Stimulated activated effector memory CD8-positive, alpha-beta T cell treated with anti-CD3 and anti-CD28 coated beads, Interleukin-12 subunit alpha, Interleukin-12 subunit beta, amount 100 ng/mL, for 72 hours (primary cell): ENCODE measurements at regions not wholly inside any gene's neighbourhood (a gene's known extent, or its start where the extent isn't known, plus 50 kb on each side); places are given as distances from the start of the nearest gene placed in this dataset.
"Not testable (repeated sequence)": the region's sequence is repeated elsewhere in the genome, so short reads cannot be mapped to it uniquely, and the experiment has no call there.

Experiments used
- ATAC-seq: fragments of 150-1000 bp; cut with Tn5 transposase; 2 replicates; pipeline ENCODE4 v1.10.0; 2021
- DNase-seq, 2 donors: peaks; one replicate each; pipeline ENCODE4 v3.0.0; 2021 to 2022; ENCODE audit warnings: low spot score in 2 of 2
- H3K27ac Mint-ChIP-seq: one replicate; pipeline ENCODE4 v1.8.0; 2022; ENCODE audit warnings: mild to moderate bottlenecking, mixed read lengths
- H3K36me3 Mint-ChIP-seq: one replicate; pipeline ENCODE4 v1.8.0; 2022; ENCODE audit warnings: mild to moderate bottlenecking, mixed read lengths
- H3K4me1 Mint-ChIP-seq: one replicate; pipeline ENCODE4 v1.8.0; 2022; ENCODE audit warnings: mixed read lengths
- H3K4me3 Mint-ChIP-seq: one replicate; pipeline ENCODE4 v1.8.0; 2022; ENCODE audit warnings: mild to moderate bottlenecking, mixed read lengths
- H3K9me3 Mint-ChIP-seq: one replicate; pipeline ENCODE4 v1.8.0; 2022; ENCODE audit warnings: mixed read lengths

DNA sequence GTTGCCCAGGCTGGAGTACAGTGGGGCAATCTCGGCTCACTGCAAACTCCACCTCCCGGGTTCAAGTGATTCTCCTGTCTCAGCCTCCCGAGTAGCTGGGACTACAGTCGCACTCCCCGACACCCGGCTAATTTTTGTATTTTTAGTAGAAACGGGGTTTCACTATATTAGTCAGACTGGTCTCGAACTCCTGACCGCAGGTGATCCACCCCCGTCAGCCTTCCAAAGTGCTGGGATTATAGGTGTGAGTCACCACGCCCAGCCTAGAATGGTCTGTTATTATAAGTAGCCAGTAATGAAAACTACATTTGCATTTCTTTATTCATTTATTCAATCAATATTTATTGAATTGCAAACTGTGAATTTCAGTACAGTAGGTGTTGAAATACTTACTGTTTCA lies 72.6 kb upstream of the ABCA1 start:
- H3K4me3 Mint-ChIP-seq, H3K27ac Mint-ChIP-seq, H3K36me3 Mint-ChIP-seq, ATAC-seq, H3K4me1 Mint-ChIP-seq, H3K9me3 Mint-ChIP-seq, DNase-seq: not testable (repeated sequence)

DNA sequence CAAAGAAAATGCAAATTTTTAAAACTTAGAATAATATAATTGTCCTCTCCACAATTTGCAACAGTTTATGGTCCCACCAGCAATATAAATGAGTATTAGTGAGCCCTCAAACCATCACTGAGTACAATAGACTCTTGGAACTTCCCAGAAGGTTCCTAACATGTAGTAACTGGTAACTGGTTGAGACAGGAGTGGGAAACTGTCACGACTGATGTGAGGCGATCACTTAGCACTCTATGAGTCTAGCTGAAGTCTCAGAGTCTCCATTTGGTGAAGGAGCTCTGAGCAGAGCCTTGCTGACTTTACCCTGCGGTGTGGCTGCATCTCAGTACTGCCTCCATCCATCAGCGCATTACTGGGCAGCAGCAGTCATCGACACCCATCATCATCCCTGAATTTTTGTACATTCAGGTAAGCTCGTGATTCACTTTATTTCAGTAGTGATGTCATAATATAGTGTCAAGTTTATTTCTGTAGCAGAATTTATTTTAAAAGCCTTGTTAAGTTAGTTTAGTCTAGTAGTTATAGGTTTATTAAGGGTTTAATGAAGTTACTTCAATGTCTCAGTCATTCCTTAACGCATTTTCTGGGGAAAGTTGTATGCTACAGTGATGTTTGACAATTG lies 76.6 kb upstream of the ABCA1 start:
- H3K9me3 Mint-ChIP-seq: no peaks in the 10 kb centered on the region

DNA sequence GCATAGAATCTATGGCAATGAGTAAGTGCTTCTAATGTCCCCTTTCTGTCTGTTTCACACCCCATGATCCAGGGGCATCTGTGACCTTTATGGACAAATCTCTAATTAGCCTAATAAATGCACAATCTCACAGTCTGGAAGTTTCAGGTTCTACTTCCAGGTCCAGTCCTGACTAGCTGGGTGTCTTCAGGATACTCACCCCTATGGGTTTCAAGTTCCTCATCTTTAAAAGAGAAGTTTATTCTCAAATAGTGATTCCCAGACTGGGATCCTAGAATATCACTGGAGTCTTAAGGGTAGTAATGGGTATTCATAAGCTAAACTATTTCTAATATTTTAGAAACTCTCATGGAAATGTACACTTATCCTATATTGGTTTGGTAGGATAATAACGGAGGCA lies 77.2 kb upstream of the ABCA1 start:
- no peak overlapping the region for H3K27ac Mint-ChIP-seq
- peaks cover 17% of the 10 kb centered on the region for H3K4me1 Mint-ChIP-seq
- H3K9me3 Mint-ChIP-seq: no peaks in the 10 kb centered on the region
- no peak overlapping the region for H3K4me3 Mint-ChIP-seq
- no peaks in the 10 kb centered on the region for H3K36me3 Mint-ChIP-seq
- ATAC-seq (no peak), DNase-seq (no peak)

More for the DNA sequence above, 76.6 kb upstream of the ABCA1 start:
- Mint-ChIP-seq H3K27ac (no peak overlapping the region), H3K4me1 (peaks cover 17% of the 10 kb centered on the region), H3K36me3 (no peaks in the 10 kb centered on the region), H3K4me3 (no peak overlapping the region)
- DNase-seq (no peak), ATAC-seq (no peak)

DNA sequence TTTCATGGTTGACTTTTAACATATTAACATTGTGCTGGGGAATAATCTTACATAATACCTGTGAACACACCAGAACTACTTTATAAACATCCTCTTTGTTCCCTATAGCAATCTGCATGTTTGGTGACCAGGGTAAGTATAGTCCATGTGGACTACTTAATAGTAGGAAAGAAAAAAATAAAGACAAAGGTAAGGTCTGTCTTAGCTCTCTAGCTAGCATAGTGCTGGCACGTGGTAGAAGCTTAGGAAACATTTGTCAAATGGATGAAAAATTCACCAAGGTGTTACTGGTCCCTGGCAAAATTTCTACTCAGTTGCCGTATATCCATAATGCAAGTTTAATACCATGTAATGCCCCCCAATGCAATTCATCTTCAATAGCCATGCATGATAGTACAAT lies 78.6 kb upstream of the ABCA1 start:
- H3K9me3 Mint-ChIP-seq: no peaks in the 10 kb centered on the region
- no peaks in the 10 kb centered on the region for H3K36me3 Mint-ChIP-seq
- H3K4me1 Mint-ChIP-seq: peaks cover 17% of the 10 kb centered on the region
- H3K27ac Mint-ChIP-seq: no peak overlapping the region
- no peak overlapping the region for H3K4me3 Mint-ChIP-seq
- ATAC-seq: no peak
- DNase-seq: no peak

DNA sequence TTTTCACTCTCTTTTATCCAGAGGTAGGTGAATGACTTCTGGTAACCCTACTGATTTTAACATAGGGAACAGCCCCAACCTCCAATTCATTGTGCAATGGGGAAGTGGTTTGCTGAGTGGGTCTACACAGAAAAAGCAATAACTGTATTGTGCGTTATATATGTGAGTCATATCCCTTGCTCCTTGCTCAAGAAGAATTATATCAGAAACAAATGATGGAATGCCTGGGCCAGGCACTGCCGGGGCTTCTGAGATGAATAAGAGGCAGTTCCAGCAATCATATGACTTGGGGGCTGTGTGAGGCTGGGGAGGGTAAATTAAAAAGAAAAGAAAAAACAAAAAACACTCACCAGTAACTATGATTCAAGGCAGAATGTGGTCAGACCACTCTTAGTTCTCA lies 79.2 kb upstream of the ABCA1 start:
- Mint-ChIP-seq H3K4me1 (peaks cover 17% of the 10 kb centered on the region), H3K36me3 (no peaks in the 10 kb centered on the region), H3K27ac (no peak overlapping the region), H3K9me3 (no peaks in the 10 kb centered on the region), H3K4me3 (no peak overlapping the region)
- DNase-seq: no peak
- peak; percentile 87 for ATAC-seq

DNA sequence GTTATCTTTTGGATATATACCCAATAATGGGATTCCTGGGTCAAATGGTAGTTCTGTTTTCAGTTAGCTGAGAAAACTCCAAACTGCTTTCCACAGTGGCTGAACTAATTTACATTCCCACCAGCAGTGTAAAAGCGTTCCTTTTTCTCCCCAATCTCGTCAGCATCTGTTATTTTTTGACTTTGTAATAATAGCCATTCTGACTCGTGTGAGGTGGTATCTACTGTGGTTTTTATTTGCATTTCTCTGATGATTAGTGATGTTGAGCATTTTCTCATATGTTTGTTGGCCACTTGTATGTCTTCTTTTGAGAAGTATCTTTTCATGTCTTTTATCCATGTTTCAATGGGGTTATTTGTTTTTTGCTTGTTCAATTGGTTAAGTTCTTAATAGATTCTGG lies 82.1 kb upstream of the ABCA1 start:
- H3K36me3 Mint-ChIP-seq, DNase-seq, ATAC-seq, H3K4me3 Mint-ChIP-seq, H3K27ac Mint-ChIP-seq, H3K9me3 Mint-ChIP-seq: not testable (repeated sequence)
- peaks cover 12% of the 10 kb centered on the region for H3K4me1 Mint-ChIP-seq

DNA sequence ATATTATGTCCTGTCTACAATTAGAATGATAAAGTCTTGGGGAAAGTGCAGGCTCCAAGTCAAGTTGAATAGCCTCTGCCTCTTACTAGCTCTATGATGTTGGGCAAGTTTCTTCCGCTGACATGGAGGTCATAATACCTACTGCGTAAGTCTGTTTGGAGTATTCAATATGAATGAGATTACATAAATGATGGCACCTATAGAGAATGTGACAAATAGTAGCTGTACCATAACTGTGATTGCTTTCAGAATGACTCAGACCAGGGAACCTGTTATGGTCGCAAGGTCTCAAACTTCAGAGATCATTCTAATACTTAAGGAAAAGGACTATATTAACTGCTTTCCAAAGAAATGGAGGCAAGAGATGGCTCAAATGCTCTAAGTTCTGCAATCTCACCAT lies 94.0 kb upstream of the ABCA1 start:
- H3K27ac Mint-ChIP-seq: no peak overlapping the region
- ATAC-seq: peak; percentile 57
- no peaks in the 10 kb centered on the region for H3K9me3 Mint-ChIP-seq
- no peak for DNase-seq
- H3K36me3 Mint-ChIP-seq: no peaks in the 10 kb centered on the region
- no peak overlapping the region for H3K4me3 Mint-ChIP-seq
- no peaks in the 10 kb centered on the region for H3K4me1 Mint-ChIP-seq

DNA sequence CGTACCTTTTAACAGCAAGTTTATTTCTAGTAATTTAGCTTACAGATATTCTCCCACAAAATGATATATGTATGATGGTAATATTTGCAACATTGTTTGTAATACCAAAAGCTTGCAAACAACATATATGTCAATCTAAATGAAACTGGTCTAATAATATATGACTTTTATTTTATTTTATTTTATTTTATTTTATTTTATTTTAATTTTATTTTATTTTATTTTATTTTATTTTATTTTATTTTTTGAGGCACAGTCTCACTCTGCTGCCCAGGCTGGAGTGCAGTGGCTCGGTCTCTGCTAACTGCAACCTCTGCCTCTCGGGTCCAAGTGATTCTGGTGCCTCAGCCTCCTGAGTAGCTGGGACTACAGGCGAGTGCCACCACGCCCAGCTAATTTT lies 94.6 kb upstream of the ABCA1 start:
- not testable (repeated sequence) for H3K4me1 Mint-ChIP-seq, H3K9me3 Mint-ChIP-seq, H3K27ac Mint-ChIP-seq, H3K4me3 Mint-ChIP-seq, DNase-seq, ATAC-seq, H3K36me3 Mint-ChIP-seq

DNA sequence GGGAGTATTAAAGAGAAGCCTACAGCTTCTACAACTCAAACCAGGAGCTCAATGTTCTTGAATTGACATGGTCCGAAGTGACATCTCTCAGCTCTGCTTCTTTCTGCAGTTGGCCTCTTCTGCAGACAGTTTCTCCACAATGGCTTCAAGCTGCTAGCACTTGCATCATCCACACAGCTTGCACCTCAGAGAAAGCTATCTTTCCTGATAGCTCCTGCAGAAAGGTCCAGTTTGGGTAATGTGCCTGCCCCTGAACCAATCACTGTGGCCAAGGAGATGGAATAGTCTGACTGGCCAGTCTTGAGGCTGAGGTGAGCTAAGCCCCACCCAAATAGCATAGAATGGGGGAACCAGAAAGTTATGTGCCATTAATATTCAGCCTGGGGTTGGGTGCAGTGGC lies 95.8 kb upstream of the ABCA1 start:
- ATAC-seq: no peak
- Mint-ChIP-seq H3K4me1 (no peaks in the 10 kb centered on the region), H3K4me3 (no peak overlapping the region), H3K9me3 (no peaks in the 10 kb centered on the region), H3K27ac (no peak overlapping the region), H3K36me3 (no peaks in the 10 kb centered on the region)
- DNase-seq: no peak

DNA sequence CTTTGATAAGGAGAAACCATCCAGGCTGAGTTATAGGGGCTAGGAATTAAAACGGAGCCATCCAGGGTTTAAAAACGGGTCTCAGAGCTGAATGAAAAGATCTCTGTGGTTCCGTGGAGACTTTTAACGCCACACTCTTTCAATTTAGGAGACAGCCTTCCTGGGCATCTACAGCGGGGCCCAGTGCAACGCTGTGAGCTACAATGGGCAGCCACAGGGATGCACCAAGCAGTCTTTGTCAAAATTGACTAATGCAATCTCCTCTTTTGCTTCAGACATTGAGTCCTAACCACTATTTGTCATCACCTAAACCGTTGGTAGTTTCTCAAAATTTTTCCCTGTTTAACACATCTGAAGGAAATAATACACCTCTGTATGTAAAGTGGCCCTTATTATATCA lies 96.6 kb upstream of the ABCA1 start:
- DNase-seq: no peak
- Mint-ChIP-seq H3K27ac (no peak overlapping the region), H3K4me3 (no peak overlapping the region), H3K36me3 (no peaks in the 10 kb centered on the region), H3K9me3 (no peaks in the 10 kb centered on the region), H3K4me1 (no peaks in the 10 kb centered on the region)
- no peak for ATAC-seq

DNA sequence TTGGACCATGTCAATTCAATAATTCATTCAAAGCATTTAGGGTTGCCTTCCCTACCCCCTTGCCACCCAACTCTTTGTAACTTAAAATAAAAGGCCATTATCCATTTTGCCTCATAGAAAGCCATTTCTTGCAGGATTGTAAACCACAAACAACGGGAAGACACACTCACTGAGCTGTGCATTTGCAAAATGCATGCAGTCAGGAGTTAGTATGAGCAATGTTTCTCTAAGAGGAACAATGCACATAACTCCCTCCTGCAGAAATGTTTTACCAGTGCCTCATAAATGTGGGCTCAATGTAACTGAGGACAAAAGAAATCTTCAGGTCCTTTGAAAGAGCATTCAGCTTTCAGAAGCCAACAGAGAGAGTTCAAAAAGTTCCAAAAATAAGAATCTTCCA lies 98.5 kb upstream of the ABCA1 start:
- no peak overlapping the region for H3K4me3 Mint-ChIP-seq
- H3K9me3 Mint-ChIP-seq: no peaks in the 10 kb centered on the region
- no peak overlapping the region for H3K27ac Mint-ChIP-seq
- no peaks in the 10 kb centered on the region for H3K36me3 Mint-ChIP-seq
- DNase-seq (no peak), ATAC-seq (no peak)
- no peaks in the 10 kb centered on the region for H3K4me1 Mint-ChIP-seq

DNA sequence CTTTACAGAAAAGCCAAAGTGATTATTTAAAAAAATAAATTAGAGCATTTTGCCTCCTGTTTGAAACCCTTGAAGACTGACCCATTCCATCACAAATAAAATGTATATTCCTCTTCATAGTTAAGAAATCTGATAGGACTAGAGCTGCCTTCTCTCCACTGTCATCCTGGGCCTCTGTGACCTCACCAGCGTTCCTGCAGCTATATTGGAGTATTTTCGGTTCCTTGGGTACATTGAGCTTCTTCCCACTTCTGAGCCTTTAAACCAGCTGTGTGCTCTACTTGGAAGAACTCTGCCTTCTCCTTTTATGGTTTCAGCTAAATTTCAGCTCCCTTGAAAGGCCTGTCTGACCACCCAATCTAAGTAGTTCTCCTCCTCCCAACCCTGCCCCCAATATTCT lies 99.1 kb upstream of the ABCA1 start:
- DNase-seq (no peak), ATAC-seq (no peak)
- no peaks in the 10 kb centered on the region for H3K36me3 Mint-ChIP-seq
- no peaks in the 10 kb centered on the region for H3K4me1 Mint-ChIP-seq
- no peak overlapping the region for H3K4me3 Mint-ChIP-seq
- H3K27ac Mint-ChIP-seq: no peak overlapping the region
- no peaks in the 10 kb centered on the region for H3K9me3 Mint-ChIP-seq

DNA sequence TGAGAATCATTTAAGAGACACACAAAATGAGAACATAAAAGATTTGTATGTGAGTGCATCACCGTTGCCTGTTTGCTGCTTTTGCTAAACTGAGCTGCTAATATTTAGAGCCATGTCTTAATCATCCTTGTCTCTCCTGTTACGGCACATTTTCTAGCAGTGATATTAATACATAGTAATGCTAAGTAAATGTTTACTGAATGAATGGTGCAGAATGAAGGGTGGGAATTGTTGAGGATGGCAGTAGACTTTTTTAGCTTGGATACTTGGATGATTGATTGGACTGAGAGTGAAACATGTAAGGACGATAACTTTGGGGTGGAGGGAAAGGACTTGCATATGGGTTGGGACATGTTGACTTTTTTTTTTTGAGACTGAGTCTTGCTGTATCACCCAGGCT lies 102.3 kb upstream of the ABCA1 start:
- H3K4me3 Mint-ChIP-seq: no peak overlapping the region
- no peaks in the 10 kb centered on the region for H3K36me3 Mint-ChIP-seq
- H3K9me3 Mint-ChIP-seq: peaks cover 3% of the 10 kb centered on the region
- ATAC-seq (no peak), DNase-seq (no peak)
- no peaks in the 10 kb centered on the region for H3K4me1 Mint-ChIP-seq
- no peak overlapping the region for H3K27ac Mint-ChIP-seq

DNA sequence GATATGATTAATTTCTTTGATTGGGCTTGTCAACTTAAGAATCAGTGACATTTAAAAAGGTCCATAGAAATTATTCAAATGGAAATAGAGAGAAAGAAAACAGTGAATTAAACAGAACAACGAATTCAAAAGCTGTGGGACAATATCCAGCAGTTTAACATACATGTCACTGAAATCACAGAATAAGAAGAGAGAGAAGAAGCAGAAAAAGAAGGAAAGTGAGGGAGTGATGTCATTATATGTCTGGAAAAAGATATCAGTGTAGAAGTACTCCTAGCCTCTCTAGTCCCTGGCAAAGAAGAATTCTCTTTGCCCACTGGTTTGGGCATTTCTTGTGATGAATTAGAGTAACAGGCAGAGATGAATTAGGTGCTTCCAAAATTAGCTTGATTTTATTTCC lies 109.2 kb upstream of the ABCA1 start:
- Mint-ChIP-seq H3K27ac (no peak overlapping the region), H3K4me1 (no peaks in the 10 kb centered on the region), H3K9me3 (peaks cover 8% of the 10 kb centered on the region), H3K4me3 (no peak overlapping the region), H3K36me3 (no peaks in the 10 kb centered on the region)
- DNase-seq: no peak
- ATAC-seq: no peak

DNA sequence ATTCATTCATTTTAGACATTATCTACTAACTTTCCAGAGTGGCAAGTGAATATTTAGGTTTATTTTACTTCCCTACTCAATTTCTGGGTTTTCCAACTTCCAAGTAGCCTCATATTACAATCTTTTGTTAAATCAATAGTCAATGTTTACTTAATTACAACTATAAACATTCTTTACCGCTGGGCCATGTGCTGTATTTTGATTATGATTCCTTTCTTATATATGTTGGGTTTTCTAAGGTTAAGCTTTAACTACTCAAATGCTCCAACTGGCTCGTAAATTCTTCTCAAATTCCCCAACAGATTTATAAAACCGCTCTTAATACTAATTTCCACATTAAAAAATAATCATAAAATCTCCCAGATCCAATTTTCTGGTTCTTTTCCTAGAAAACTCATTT lies 110.1 kb upstream of the ABCA1 start:
- Mint-ChIP-seq H3K36me3 (no peaks in the 10 kb centered on the region), H3K4me1 (no peaks in the 10 kb centered on the region), H3K4me3 (no peak overlapping the region), H3K27ac (no peak overlapping the region), H3K9me3 (peaks cover 8% of the 10 kb centered on the region)
- ATAC-seq (no peak), DNase-seq (no peak)

DNA sequence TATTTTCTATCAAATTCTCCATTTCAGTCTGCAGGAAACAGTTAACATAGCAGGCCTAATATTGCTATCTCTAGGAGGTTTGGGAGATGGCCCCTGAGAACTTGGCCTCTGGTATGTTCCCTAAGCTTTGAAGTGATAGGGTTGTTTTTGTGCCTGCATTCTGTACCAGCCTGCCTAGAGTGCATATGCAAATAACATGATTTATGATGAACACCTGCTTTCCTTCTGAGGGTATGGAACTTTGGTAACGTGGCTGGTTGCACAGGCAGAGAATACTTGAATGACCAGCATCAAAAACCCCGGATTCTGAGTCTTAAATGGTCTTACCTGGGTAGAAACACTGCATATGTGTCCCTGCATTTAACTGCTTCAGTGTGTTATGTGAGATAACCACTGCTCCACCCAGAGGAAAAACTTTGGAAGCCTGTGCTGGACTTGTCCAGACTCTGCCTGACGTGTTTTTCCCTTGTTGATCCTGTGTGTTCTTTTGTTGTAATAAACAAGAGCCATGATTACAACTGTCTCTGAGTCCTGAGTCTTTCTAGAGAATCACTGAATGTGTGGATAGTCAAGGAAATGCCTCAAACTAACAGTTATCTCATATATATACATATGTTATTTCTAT lies 111.3 kb upstream of the ABCA1 start:
- H3K9me3 Mint-ChIP-seq: peaks cover 5% of the 10 kb centered on the region
- H3K36me3 Mint-ChIP-seq: no peaks in the 10 kb centered on the region
- H3K4me1 Mint-ChIP-seq: no peaks in the 10 kb centered on the region
- ATAC-seq (no peak), DNase-seq (no peak)
- no peak overlapping the region for H3K27ac Mint-ChIP-seq
- no peak overlapping the region for H3K4me3 Mint-ChIP-seq
